ENCODE measurements at regions not wholly inside any gene's neighbourhood (a gene's known extent, or its start where the extent isn't known, plus 50 kb on each side); places are given as distances from the start of the nearest gene placed in this dataset.
"Not testable (repeated sequence)": the region's sequence is repeated elsewhere in the genome, so short reads cannot be mapped to it uniquely, and the experiment has no call there.

- H3K4me1 ChIP-seq, result no peaks in the 10 kb centered on the region
- no peak overlapping the region for H3K4me3 ChIP-seq (ENCODE audit: low read depth, low read length)
- no peaks in the 10 kb centered on the region for H3K36me3 ChIP-seq
- no peaks in the 10 kb centered on the region for H3K27me3 ChIP-seq
- DNase-seq, result no peak
- no peaks in the 10 kb centered on the region for H3K9me3 ChIP-seq
- TF ChIP-seq CTCF (IDR thresholded peaks at IDR 0.05; ENCODE audit: low read depth, low read length), result no peak
Measured at GRCh38 chr10:108048898-108049297, 884.4 kb upstream of the SORCS1 start.

DNA sequence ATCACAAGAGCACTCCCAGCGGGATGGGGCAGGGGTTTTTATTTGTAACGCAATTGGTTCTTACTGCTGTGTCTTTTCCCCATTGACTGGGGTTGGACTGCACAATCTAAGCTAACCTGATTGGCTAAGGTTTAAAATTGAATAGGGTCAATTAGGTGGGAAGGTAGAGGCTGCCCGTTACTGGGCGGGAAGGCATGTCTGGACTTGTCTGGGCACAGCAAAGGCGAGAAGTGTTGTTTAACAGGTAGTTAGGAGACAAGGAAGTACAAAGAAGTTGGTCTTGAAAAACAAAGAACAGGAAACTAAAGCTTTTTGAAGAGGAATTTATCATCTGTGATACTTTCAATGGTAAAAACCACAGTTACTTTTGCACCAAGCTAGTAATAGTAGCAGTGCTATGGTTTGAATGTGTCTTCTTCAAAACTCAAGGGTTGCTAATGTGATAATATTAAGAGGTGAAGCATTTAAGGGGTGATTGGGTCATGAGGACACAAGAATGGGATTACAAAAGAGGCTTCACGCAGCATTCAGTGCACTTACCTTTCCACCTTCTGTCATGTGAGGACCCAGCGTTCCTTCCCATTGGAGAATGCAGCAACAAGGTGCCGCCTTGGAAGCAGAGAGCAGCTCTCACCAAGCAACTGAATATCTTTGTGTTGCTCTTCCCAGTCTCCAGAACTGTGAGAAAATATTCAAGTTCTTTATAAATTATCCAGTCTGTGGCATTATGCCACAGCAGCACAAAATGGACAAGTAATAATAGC, 875.5 kb upstream of the SORCS1 start:
- Histone ChIP-seq H3K4me3 (ENCODE audit: low read depth, low read length) (no peak overlapping the region), H3K9me3 (no peaks in the 10 kb centered on the region), H3K27me3 (no peaks in the 10 kb centered on the region), H3K36me3 (no peaks in the 10 kb centered on the region), H3K4me1 (no peaks in the 10 kb centered on the region)
- TF ChIP-seq CTCF (IDR thresholded peaks at IDR 0.05; ENCODE audit: low read depth, low read length), result no peak
- no peak for DNase-seq

- Histone ChIP-seq H3K36me3 (no peaks in the 10 kb centered on the region), H3K9me3 (no peaks in the 10 kb centered on the region), H3K4me3 (ENCODE audit: low read depth, low read length) (no peak overlapping the region), H3K4me1 (no peaks in the 10 kb centered on the region), H3K27me3 (no peaks in the 10 kb centered on the region)
- no peak for DNase-seq
- TF ChIP-seq CTCF (IDR thresholded peaks at IDR 0.05; ENCODE audit: low read depth, low read length), result no peak
Measured at GRCh38 chr10:108037061-108037460, 872.6 kb upstream of the SORCS1 start.

- no peak overlapping the region for H3K4me3 ChIP-seq (ENCODE audit: low read depth, low read length)
- no peaks in the 10 kb centered on the region for H3K27me3 ChIP-seq
- no peaks in the 10 kb centered on the region for H3K36me3 ChIP-seq
- no peaks in the 10 kb centered on the region for H3K9me3 ChIP-seq
- no peak for TF ChIP-seq CTCF (IDR thresholded peaks at IDR 0.05; ENCODE audit: low read depth, low read length)
- DNase-seq, result no peak
- no peaks in the 10 kb centered on the region for H3K4me1 ChIP-seq
Measured at GRCh38 chr10:108036265-108036664, 871.8 kb upstream of the SORCS1 start.

GRCh38 chr10:108034829-108035228, 870.3 kb upstream of the SORCS1 start:
- no peak for TF ChIP-seq CTCF (IDR thresholded peaks at IDR 0.05; ENCODE audit: low read depth, low read length)
- H3K4me3 ChIP-seq (ENCODE audit: low read depth, low read length), result no peak overlapping the region
- no peaks in the 10 kb centered on the region for H3K9me3 ChIP-seq
- DNase-seq, result no peak
- no peaks in the 10 kb centered on the region for H3K4me1 ChIP-seq
- no peaks in the 10 kb centered on the region for H3K27me3 ChIP-seq
- H3K36me3 ChIP-seq, result no peaks in the 10 kb centered on the region

GRCh38 chr10:108033518-108033917, 869.0 kb upstream of the SORCS1 start:
- not testable (repeated sequence) for H3K4me3 ChIP-seq (ENCODE audit: low read depth, low read length); H3K36me3 ChIP-seq; DNase-seq; H3K27me3 ChIP-seq; H3K9me3 ChIP-seq; H3K4me1 ChIP-seq
